SK-N-DZ (cell line): ENCODE measurements at regions not wholly inside any gene's neighbourhood (a gene's known extent, or its start where the extent isn't known, plus 50 kb on each side); places are given as distances from the start of the nearest gene placed in this dataset.
"Not testable (repeated sequence)": the region's sequence is repeated elsewhere in the genome, so short reads cannot be mapped to it uniquely, and the experiment has no call there.

ENCODE experiments used
- DNase-seq: peaks from one replicate; pipeline ENCODE4 v3.0.0-alpha.2; 2015; ENCODE audit warnings: low spot score

- no peak for DNase-seq
These were observed 700.4 kb upstream of the KCND2 start for GRCh38 chr7:119572541-119572940.

- no peak for DNase-seq
These were observed 694.9 kb upstream of the KCND2 start for GRCh38 chr7:119578116-119578515.

GRCh38 chr7:119594956-119595355 is 678.0 kb upstream of the KCND2 start:
- no peak for DNase-seq

- no peak for DNase-seq
These were observed 676.3 kb upstream of the KCND2 start for GRCh38 chr7:119596651-119597050.

GRCh38 chr7:119606297-119606696 is 666.7 kb upstream of the KCND2 start:
- no peak for DNase-seq

GRCh38 chr7:119620769-119621168 is 652.2 kb upstream of the KCND2 start:
- DNase-seq, result no peak

- DNase-seq, result no peak
These were observed 649.5 kb upstream of the KCND2 start for GRCh38 chr7:119623427-119623826.

- DNase-seq, result no peak
These were observed 642.5 kb upstream of the KCND2 start for GRCh38 chr7:119630406-119630969.

- DNase-seq, result not testable (repeated sequence)
These were observed 639.2 kb upstream of the KCND2 start for GRCh38 chr7:119633812-119634211.

- DNase-seq, result no peak
These were observed 632.6 kb upstream of the KCND2 start for GRCh38 chr7:119640326-119640725.

GRCh38 chr7:119640861-119641260 is 632.1 kb upstream of the KCND2 start:
- no peak for DNase-seq

GRCh38 chr7:119643558-119643957 is 629.4 kb upstream of the KCND2 start:
- DNase-seq, result peak; percentile 86

- no peak for DNase-seq
These were observed 625.7 kb upstream of the KCND2 start for GRCh38 chr7:119647286-119647685.

- DNase-seq, result not testable (repeated sequence)
These were observed 624.2 kb upstream of the KCND2 start for GRCh38 chr7:119648752-119649151.

- DNase-seq, result no peak
These were observed 612.9 kb upstream of the KCND2 start for GRCh38 chr7:119660080-119660479.

GRCh38 chr7:119664601-119665000 is 608.4 kb upstream of the KCND2 start:
- DNase-seq, result no peak

- no peak for DNase-seq
These were observed 607.2 kb upstream of the KCND2 start for GRCh38 chr7:119665796-119666195.

GRCh38 chr7:119681336-119681735 is 591.6 kb upstream of the KCND2 start:
- DNase-seq, result no peak

- DNase-seq, result no peak
These were observed 588.2 kb upstream of the KCND2 start for GRCh38 chr7:119684763-119685162.

- DNase-seq, result no peak
These were observed 587.1 kb upstream of the KCND2 start for GRCh38 chr7:119685906-119686305.

GRCh38 chr7:119688831-119689230 is 584.1 kb upstream of the KCND2 start:
- no peak for DNase-seq

GRCh38 chr7:119692541-119692940 is 580.4 kb upstream of the KCND2 start:
- no peak for DNase-seq

- no peak for DNase-seq
These were observed 578.5 kb upstream of the KCND2 start for GRCh38 chr7:119694506-119694905.

- no peak for DNase-seq
These were observed 576.6 kb upstream of the KCND2 start for GRCh38 chr7:119696336-119696735.
